HG03196 (cell line): ENCODE measurements at regions not wholly inside any gene's neighbourhood (a gene's known extent, or its start where the extent isn't known, plus 50 kb on each side); places are given as distances from the start of the nearest gene placed in this dataset.

Source experiments
- ATAC-seq: cut with Tn5 transposase; IDR thresholded peaks from one replicate; pipeline ENCODE4 v1.9.1; 2021; ENCODE audit not compliant: unreplicated experiment

GRCh38 chr18:39751161-39751560 is 2185.6 kb upstream of the CELF4 start:
- no peak for ATAC-seq

GRCh38 chr18:39749154-39749553 is 2183.6 kb upstream of the CELF4 start:
- no peak for ATAC-seq

DNA sequence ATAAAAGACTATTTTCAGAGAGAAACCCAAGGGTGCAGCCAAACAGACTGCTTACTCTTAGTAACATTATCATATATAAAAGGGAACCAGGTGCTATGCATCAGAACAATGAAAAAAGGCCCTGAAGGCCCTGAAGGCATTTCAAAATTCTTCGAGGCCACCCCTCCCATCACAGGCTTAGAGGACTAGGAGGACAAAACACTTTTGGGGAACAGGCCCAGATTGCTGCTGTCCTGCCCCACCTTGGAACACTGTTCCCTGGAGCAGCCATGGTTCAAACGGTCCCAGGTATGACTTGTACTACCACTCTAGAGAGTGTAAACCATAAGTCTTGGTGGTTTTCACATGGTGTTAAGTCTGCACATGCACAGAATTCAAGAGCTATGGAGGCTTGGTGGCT is 2183.1 kb upstream of the CELF4 start:
- ATAC-seq = no peak

DNA sequence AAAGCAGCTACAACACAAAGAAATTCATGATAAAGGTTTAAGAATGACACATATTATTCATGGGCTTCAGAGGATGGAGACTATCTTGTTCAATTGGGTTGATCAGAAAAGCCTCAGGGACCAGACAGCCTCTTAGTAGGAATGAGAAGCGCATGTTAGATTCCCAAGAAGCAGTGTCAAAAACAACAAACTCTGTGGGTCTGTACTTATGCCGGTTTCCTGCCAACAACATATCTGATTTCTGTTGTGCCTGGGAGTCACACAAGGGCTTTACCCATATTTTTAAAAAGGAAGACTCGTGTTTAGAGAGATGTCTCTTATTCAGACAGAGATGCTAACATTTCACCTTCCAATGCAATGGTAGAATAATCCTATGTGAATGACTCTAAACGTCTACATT is 2180.6 kb upstream of the CELF4 start:
- no peak for ATAC-seq

GRCh38 chr18:39743463-39743862 is 2177.9 kb upstream of the CELF4 start:
- ATAC-seq = no peak

DNA sequence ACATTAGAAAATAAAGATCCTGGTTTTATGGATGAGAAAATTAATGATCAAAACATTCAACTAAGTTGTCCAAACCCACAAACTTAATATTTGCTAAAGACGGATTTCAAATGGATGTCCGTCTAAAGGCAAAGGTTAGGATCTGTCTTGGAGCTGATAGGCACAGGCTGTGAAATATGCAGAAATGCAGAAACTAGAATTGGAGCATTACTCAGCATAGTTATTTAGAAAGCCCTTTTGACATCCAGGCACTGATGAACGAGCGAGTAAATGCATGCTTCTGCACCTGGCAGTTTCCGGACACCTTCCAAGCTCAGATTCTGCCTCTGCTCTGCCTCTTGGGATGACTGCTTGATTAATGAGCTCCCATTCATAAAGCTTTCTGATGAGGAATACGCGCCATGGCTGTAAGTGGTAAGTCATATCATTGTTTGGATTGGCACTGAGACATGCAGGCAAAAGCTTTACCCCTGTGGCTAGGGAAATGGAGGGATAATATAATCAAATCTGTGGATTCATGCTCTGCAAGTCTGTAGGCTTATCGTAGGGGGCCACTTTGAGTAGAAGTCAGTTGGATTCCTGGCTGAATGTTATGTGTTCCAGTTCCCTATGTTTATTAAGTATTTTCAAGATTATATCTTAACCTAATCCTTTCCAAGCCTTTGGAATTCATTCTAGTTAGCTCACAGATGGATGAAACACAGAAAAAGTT is 2176.3 kb upstream of the CELF4 start:
- no peak for ATAC-seq

DNA sequence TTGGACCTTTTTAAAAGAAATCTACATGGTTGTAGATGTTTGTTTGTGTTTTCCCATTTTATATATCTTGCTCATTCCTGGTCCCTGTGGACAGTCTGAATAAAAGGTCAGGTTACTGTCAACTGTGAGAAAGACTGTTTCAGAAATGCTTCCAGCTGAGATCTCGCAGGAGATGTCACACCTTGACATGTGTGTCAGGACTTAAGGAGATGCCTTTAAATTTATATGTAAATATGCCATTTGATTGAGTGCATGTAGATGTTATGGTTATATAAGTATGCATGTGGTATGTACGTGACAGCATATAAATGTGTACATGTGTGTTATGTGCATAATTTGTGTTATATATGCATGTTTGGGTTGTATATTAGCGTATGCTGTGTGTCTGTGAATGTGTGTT is 2172.3 kb upstream of the CELF4 start:
- no peak for ATAC-seq

DNA sequence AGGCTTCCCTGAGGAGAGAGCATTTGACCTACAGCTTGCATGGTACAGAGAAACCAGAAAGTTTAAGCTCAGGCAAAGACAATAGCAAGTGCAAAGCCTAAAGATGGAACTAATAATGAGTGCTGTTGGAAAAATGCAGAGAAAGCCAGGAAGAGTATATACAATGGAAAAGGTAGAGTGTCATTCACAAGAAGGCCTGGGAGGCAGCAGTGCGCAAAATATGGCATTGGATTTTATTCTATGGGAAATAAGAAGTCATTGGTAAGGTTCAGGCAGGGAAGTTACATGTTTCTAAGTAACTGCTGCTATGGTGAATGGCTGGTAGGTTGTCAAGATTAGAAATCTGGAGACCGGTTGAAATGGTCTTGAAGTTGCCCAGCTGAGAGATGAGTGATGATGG is 2167.3 kb upstream of the CELF4 start:
- ATAC-seq = no peak

- no peak for ATAC-seq
Measured at GRCh38 chr18:39730606-39731005, 2165.0 kb upstream of the CELF4 start.

DNA sequence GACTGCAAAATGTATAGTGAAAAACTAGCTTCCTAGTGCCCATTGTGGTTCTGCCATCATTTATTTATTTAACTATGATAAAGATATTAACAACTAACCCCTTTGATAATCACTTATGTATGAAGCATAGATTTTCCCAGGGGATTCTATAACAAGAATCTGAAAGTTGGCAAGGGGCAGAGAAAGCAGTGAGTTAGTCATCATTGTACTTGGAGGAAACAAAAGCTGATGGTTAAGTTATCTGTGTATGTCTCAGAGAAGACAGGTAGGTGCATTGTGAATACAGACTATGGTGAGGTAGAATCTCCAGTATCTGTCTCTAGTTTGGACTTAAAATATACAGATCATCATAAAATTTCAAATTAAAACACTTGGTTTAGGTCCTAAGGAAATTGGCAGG is 2159.1 kb upstream of the CELF4 start:
- ATAC-seq = no peak

DNA sequence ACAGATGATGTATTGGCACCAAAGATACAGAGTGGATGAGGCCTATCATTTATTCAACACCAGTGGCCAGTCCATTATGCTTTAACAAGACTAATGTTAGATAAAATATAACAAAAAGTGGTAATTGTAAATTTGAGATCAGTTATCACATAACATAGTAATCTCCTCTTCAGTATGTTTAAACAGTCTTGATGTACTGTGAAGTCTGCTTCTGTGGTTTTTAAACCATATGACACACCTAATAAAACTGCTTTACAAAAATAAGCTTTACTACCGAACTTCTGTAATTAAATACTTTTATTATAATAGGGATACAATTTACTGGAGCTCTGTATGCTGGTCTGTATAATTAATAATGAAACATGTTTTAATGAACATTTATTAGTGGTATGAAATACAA is 2156.1 kb upstream of the CELF4 start:
- ATAC-seq = no peak

DNA sequence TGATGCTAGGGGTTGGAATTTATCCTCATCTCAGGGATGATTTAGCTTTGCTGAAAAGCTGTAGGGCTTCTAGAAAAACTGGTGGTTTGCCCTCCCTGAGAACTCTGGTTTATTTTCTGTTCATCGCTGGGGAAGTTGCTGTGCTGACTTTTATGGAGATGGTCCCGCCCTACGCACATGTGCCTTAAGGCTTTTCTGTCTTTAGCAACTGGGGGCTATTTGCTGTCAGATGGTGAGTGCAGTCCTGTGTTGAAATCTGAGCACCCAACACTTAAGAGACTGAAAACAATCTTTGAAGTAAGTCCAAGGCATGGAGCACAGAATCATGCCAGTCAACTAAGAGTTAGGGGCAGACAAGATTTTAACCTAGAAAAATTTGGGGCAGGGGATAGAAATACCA is 2148.4 kb upstream of the CELF4 start:
- no peak for ATAC-seq

DNA sequence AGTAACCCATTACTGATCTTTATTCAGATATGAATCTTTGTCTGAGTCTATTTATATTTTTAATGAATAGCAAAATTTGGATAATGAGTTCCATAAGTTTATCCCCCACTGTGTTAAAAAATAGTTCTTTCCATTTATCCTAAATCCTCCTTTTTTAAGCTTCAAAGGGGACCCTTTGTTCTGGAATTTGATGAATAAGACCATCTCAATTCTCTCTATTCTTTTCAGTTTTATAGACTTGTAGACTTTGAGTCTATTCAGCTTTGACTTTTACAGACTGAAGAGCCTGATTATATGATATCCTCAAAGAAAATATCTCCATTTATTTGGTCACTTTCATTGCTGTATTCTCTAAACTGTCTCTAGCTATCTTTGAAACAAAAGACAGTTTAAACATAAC is 2146.1 kb upstream of the CELF4 start:
- ATAC-seq = no peak

- no peak for ATAC-seq
Measured at GRCh38 chr18:39705362-39705761, 2139.8 kb upstream of the CELF4 start.

GRCh38 chr18:39702888-39703287 is 2137.3 kb upstream of the CELF4 start:
- ATAC-seq = no peak

DNA sequence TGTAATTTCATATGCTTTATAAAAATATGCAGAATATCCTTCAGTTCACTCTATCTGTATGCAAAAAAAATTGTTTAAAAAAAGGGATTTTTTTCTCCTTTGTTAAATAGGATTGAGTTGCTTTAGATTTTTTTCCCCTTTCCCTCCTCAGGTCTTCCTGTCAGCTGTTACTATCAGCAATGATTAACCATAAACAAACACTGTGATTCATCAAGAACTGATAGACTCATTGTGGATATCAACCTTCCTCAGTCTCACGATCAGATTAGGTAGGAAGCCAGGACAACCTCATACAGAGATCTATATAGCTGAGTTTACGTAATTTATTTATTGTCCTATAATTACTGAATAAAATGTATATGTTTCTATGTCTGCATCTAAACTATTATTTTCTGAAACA is 2136.2 kb upstream of the CELF4 start:
- no peak for ATAC-seq

DNA sequence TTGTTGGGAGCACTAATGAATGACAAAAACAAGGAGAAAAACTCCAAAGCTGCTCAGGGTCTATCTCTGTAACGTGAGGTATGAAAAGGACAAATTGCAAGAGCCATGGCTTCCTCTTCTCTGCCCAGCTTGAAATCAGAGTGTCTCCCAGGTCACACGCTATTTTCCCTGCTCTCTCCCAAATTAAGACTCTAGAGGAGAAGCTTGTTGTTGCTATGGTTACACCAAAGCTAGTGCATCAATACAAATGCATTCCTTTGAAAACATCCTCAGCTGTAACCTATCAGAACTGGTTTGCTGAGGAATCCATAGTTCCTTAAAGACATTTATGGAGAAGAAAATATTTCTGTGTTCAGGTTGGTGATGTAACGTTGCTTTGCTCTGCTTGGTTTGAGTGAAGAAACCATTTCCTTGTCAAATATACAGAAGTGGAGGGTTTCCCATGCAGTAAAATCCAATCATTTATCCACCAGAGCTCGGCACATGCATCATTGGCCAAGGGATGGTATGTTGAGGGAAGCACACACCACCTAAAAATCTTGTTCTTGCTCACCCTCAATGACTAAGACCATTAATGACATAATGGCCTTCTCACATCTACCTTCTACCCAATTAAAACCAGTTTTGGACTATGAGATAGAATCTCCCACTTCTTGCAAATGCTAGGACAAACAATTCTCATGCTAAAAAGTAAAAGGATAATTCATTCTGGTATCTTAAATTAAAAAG is 2135.6 kb upstream of the CELF4 start:
- ATAC-seq = no peak

- ATAC-seq = no peak
Measured at GRCh38 chr18:39699340-39699964, 2133.9 kb upstream of the CELF4 start.

DNA sequence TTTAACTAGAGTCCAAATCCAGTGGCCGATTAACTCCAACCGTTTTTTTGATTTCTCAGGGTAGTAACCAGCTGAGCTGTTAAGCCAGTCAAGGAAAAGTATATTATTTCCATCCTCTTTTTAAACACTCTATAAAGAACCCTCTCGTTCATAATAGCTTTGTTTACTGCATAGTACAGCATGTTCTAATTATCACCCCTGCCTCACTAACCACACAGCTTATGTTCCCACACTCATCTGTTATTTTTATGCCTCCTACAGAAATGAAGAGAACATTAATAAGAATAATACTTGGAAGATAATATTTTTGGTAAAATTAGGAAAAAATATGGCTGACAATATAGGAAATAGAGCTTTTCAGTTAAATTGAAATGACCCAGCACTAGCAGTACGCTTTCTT is 2132.8 kb upstream of the CELF4 start:
- no peak for ATAC-seq

GRCh38 chr18:39693359-39693758 is 2127.8 kb upstream of the CELF4 start:
- ATAC-seq = no peak

DNA sequence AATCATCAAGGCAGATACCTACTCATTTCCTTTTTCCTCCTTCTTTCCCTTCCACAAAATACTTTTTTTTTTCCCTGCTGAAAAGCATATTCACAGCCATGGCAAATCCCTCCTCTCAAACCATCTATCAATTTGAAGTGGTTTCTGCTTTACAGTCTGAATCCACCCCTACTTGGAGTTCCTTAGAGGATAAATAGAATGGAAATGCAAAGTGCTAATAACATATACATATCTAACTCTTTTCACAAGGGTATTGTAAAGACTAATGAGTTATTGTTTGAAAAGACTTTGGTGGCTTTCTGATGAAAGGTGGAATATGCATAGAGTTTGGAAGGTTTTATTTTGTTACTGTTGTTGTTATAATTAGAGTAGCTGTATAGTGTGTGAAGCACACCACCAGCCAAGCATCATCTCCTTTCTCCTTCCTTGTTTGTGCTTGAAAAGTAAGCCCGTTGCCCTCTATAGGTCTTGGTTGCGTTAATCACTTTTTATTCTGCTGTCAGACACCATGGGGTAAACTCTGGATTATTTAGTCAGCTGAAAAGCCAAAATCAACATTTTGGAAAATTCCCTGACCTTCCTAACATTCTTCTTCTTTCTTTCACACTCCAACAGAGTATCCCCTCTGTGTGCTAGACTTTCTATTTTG is 2126.9 kb upstream of the CELF4 start:
- no peak for ATAC-seq
